22Rv1 (cell line): ENCODE measurements at regions not wholly inside any gene's neighbourhood (a gene's known extent, or its start where the extent isn't known, plus 50 kb on each side); places are given as distances from the start of the nearest gene placed in this dataset.

Experiments
- ZFX ChIP-seq: fragments of 450-650 bp; IDR thresholded peaks from 2 replicates; pipeline ENCODE4 v1.6.1; 2017; ENCODE audit warnings: antibody characterized with exemption, borderline replicate concordance
- TF ChIP-seq, protein P1 (sequence below): fragments of 450-650 bp; IDR thresholded peaks from 2 replicates; pipeline ENCODE4 v1.5.1; 2017; ENCODE audit warnings: mild to moderate bottlenecking

DNA sequence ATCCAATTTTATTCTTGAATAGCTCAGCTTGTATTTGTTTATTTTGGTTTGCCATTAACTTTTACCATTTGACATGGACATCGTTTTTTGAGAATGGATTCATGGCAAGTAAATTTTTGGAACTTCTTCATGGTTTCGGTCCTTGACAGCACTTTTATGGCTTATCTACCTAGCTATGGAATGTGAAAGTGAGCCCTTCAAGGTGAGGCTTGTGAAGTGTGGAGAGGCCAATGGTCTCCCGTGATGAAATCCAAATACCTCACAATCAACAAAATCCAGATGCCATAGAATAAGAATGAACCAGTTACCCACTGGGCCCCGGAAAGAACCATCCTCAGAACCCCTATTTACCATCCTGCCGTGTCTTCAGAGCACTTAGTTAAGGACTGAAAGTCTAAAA, 978.8 kb downstream of the FSCB start:
- TF ChIP-seq, protein P1, sequence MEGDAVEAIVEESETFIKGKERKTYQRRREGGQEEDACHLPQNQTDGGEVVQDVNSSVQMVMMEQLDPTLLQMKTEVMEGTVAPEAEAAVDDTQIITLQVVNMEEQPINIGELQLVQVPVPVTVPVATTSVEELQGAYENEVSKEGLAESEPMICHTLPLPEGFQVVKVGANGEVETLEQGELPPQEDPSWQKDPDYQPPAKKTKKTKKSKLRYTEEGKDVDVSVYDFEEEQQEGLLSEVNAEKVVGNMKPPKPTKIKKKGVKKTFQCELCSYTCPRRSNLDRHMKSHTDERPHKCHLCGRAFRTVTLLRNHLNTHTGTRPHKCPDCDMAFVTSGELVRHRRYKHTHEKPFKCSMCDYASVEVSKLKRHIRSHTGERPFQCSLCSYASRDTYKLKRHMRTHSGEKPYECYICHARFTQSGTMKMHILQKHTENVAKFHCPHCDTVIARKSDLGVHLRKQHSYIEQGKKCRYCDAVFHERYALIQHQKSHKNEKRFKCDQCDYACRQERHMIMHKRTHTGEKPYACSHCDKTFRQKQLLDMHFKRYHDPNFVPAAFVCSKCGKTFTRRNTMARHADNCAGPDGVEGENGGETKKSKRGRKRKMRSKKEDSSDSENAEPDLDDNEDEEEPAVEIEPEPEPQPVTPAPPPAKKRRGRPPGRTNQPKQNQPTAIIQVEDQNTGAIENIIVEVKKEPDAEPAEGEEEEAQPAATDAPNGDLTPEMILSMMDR = no peak
- TF ChIP-seq ZFX = no peak
